DMS153 treated with DMSO at 0.1 percent for 48 hours (cell line): ENCODE measurements at regions not wholly inside any gene's neighbourhood (a gene's known extent, or its start where the extent isn't known, plus 50 kb on each side); places are given as distances from the start of the nearest gene placed in this dataset.
"Not testable (repeated sequence)": the region's sequence is repeated elsewhere in the genome, so short reads cannot be mapped to it uniquely, and the experiment has no call there.

ENCODE experiments used
- DNase-seq: peaks from one replicate; lab custom pipeline; 2025; ENCODE audit not compliant: unreplicated experiment; lab: John Stamatoyannopoulos, UW

GRCh38 chr2:126952216-126952615, 53.5 kb downstream of the TEX51 start:
- DNase-seq = no peak

- peak; percentile 66 for DNase-seq
Observed at GRCh38 chr2:126953483-126953882, 54.8 kb downstream of the TEX51 start.

DNA sequence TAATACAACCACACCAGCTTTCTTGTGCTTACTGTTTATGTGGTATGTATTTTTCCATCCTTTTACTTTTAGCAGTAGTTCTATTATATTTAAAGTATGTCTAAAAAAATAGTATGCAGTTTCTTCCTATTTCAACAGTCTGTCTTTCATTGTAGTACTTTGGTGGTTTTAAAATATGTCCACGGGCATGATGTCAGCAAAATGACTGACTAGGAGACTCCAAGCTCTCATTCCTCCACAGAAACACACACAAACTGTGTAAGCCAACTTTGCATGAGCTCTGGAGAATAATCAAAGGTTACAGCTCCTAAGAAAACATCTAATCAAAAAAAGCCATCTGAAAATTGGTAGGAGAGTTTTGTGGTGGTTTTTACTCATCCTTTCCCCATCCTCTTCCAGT, 56.1 kb downstream of the TEX51 start:
- no peak for DNase-seq

GRCh38 chr2:126956773-126957172, 58.1 kb downstream of the TEX51 start:
- not testable (repeated sequence) for DNase-seq

DNA sequence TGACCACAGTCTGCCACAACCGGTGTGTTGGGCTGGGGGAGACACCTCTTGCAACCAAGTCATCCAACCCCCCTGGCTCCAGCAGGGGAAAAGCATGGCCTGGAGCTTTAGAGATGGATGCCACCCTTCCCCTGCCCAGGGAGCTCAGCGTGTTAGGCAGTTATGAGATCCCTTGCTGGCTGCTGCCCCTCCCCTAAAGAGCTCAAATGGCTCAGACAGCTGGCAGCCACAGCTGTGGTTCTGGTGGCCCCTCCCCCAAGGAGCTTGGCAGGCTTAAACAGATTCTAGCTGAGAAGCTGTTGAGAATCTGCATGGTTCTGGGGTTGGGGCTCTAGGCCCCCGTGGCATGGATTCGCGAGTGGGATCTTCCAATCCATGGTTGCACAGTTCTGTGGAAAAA, 64.7 kb downstream of the TEX51 start:
- no peak for DNase-seq

- no peak for DNase-seq
Observed at GRCh38 chr2:126966601-126967000, 67.9 kb downstream of the TEX51 start.

DNA sequence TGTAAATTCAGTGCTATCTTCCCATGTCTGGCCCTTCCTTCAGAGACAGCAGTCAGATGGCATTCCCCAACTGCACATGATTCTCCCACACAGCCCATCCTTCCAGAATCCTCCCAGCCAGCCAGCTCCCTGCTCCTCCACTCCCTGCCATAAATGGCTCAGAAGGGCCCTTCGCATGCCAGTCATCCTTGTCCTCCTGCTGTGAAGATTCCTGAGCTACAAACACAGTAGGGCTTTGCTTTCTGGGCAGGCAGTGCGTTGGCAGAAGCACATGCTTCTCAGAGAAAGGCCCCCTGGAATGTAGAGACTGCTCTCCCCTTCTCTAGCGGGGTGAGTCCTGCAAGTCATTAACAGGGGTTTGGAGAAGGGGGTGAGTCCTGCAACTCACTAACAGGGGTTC, 71.9 kb downstream of the TEX51 start:
- no peak for DNase-seq

DNA sequence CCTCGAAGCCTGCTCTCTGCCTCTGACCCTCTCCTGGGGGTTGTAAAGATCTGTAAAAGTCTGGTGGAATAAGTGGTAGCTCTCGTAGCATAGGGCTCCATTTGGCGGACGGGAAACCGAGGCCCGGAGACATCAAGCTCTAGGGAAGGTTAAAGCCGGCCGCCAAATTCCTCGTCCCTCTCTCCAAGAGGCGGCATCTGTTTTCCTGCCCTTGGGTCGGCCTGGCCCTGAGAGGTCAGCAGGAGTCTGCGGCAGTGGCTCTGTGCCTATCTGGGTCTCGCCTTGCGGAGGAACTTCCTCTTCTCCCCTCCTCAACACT, 72.4 kb downstream of the TEX51 start:
- no peak for DNase-seq

- peak; percentile 34 for DNase-seq
Observed at GRCh38 chr2:126971481-126972278, 73.0 kb downstream of the TEX51 start.

- DNase-seq = no peak
Observed at GRCh38 chr2:126972279-126972626, 73.6 kb downstream of the TEX51 start.

GRCh38 chr2:126973745-126974144, 75.1 kb downstream of the TEX51 start:
- no peak for DNase-seq

DNA sequence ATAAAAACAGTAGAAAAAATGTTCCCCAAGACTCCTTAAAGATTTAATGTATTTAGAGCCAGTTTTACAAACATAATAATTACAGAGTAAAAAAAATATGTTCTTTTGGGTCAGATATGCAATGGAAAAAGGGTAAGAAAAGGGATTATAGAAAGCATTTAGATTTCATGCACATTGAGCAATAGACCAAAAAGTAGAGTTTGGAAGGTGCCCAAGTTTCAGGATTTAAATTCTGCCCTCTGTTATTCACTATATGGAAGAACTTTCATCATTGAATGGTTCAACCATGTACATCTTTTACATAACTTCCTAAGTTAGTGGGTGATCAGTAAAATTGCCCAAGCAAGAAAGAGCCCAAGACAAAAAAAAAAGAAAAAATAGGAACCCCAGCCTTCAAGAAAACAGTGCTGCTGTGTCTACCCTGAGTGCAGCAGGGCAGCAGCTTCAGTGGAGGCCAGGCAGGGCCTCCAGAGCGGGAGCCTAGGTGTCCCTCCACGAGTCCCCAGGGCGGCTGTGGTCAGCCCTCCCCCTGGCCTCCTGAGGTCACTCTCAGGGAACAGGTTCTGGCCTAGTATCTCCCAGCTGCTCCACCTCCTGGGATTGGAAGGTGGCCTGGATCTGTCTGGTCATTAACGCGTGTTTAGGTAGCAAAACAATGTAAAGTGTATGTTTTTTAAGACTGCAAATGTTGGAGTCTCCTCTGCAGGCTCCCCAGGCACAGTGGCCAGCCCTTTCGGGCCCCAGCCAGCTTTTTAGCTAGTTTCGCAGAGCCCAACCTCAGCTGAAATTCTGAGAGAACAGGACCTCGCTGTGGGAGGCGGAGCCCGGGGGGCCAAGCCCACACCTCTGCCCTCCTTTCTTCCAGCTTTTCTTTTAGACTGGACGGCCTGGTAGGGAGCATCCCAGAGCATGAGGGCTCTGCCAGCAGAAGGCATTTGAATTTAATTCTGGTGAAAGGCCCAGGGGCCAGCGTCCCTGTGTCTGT, 77.3 kb downstream of the TEX51 start:
- DNase-seq = no peak

- no peak for DNase-seq
Observed at GRCh38 chr2:126976721-126977328, 78.1 kb downstream of the TEX51 start.

- no peak for DNase-seq
Observed at GRCh38 chr2:126978333-126978732, 79.6 kb downstream of the TEX51 start.

DNA sequence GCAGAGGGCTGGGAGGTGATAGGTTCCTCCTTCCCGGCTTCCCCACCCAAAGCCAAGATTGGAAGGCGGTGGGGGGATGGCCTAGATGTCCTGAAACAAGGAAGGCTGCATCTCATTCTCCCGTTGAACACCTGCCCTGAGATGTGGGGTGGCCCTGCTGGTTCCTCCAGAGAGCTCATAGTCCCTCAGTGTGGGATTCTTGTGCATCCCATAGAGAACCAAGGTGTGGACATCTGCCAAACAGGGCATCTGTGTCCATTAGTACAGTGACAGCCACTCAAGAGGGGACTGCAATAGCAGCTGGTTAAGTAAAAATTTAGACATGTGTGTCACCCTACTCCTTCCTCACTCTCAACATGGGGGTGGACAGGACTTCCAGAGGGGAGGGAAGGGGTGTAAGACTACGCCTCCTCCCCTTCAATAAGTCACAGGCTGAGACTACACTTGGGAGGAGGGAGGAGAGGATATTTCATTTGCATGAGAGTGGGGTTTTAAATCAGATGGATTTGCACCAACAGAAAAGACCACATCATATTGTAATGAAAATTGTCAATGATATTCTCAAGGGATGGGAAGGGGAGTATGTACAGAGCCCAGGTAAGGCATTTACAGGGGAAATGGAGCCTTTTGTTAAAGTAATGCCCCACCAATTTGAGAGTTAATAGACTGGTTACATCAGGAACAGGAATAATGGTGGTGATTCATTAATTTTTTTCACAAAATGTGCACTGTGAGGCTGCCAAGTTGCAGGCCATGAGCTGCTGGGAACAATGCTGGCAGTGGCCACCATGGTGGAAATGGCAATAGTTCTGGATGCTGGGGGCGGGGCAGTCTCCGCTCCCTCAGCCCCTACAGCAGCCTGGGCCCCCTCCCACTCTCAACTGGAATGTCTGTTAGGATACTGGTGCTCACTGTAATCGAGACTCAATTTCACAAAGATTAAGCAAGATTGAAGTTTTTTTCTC, 80.6 kb downstream of the TEX51 start:
- DNase-seq = no peak

DNA sequence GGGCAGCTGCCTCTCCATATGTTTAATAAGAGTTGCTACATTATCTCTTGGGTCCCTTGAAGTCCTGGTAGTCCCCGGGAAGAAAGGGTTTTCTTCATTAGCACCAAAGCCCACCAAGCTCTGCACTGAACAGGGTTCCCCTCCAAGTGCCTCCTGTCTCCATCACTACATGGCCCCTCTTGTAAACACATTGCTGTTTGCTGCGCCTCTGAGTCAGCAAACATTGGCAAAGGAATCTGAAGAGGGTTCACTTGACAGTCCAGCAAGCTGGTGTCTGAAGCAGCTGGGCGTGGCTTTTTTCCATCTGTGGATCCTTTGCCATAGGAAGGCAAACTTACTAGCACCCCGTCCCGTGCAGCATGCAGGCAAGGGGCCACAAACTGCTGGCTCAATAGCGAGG, 82.8 kb downstream of the TEX51 start:
- no peak for DNase-seq

DNA sequence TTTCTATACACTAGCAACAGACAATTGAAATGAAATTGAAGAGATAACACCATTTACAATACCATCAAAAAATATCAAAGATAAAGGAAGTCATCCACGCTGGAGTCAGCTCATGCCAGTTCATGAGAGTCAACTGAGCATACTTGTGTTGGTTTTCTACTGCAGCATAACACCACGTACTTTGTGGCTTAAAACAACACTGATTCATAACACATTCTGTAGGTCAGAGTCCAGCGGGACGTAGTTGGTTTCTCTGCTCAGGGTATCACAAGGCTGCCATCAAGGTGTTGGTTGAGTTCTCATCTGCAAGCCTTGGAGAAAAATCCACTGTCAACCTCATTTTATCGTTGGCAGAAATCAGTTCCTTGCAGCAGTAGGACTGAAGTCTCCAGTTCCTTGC, 84.2 kb downstream of the TEX51 start:
- no peak for DNase-seq

GRCh38 chr2:126986631-126987187, 88.0 kb downstream of the TEX51 start:
- DNase-seq = no peak

DNA sequence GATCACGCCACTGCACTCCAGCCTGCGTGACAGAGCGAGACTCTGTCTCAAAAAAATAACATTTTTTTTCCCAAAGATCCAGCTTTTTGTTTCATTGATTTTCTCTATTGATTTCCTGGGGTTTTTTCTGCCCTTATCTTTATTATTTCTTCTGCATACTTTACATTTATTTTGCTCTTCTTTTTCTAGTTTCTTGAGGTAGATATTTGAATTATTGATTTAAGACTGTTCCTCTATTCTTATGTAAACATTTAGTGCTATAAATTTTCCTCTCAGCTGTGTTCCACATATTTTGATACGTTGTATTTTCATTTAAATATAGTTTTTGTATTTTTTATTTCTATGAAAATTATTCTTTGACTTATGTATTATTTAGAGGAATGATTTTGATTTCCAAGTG, 89.8 kb downstream of the TEX51 start:
- no peak for DNase-seq

GRCh38 chr2:126989064-126989463, 90.4 kb downstream of the TEX51 start:
- DNase-seq = not testable (repeated sequence)
